GM12878 (cell line): ENCODE measurements at regions not wholly inside any gene's neighbourhood (a gene's known extent, or its start where the extent isn't known, plus 50 kb on each side); places are given as distances from the start of the nearest gene placed in this dataset.

Experiments
- ATAC-seq: fragments of 200-7000 bp; cut with Tn5 transposase; 3 replicates; pipeline ENCODE4 v1.9.1; 2020; ENCODE audit warnings: mild to moderate bottlenecking, moderate library complexity
- BruUV-seq: library from RNA; stranded (reverse); fragments of 400-500 nt; replicated peaks from 2 replicates; lab custom pipeline; 2021; lab: Mats Ljungman, UMichigan
- CTCF ChIA-PET: fragments of 300-600 bp; sonication (Branson Sonifier 250); formaldehyde crosslinking; extraction: SDS; loops from one replicate; lab custom pipeline; 2021; ENCODE audit warnings: inconsistent platforms; lab: Yijun Ruan, JAX
- POLR2A ChIA-PET: fragments of 350-600 bp; formaldehyde crosslinking; extraction: SDS; loops from one replicate; lab custom pipeline; 2021; ENCODE audit warnings: inconsistent platforms; lab: Charles Lee
- RAD21 ChIA-PET: fragments of 300-600 bp; sonication (Branson Sonifier 250); formaldehyde crosslinking; loops from one replicate; lab custom pipeline; 2023; ENCODE audit warnings: antibody characterized with exemption; ENCODE audit not compliant: unreplicated experiment; lab: Charles Lee
- SMC1A ChIA-PET: fragments of 300-600 bp; sonication (Branson Sonifier 250); formaldehyde crosslinking; loops from one replicate; lab custom pipeline; 2023; ENCODE audit not compliant: unreplicated experiment, uncharacterized antibody; lab: Charles Lee
- DNase-seq: peaks from one replicate; pipeline ENCODE4 v3.0.0-alpha.2; 2011; ENCODE audit warnings: low read depth, low spot score
- FAIRE-seq: peaks from 3 replicates; lab custom pipeline; 2011; peaks lifted over from hg19 to GRCh38; lab: Jason Lieb, UNC
- H2AFZ ChIP-seq: 2 replicates; pipeline ENCODE4 v1.6.0; 2011; ENCODE audit warnings: low read depth, low read length, control low read depth; ENCODE audit not compliant: control insufficient read depth
- H3K27ac ChIP-seq: 2 replicates; pipeline ENCODE4 v1.5.1; 2011; ENCODE audit warnings: control low read depth; ENCODE audit not compliant: control insufficient read depth, insufficient read depth
- H3K27me3 ChIP-seq, 2 experiments: replicated peaks in 1 of 2; 2 replicates each; pipeline versions ENCODE4 v1.6.0 to v1.6.1; 2011; ENCODE audit warnings: low read length in 1 of 2; ENCODE audit not compliant: control insufficient read depth in 2 of 2, insufficient read depth in 2 of 2
- H3K36me3 ChIP-seq, 2 experiments: 2 replicates each; pipeline ENCODE4 v1.5.1; 2011; ENCODE audit warnings: low read length in 1 of 2; ENCODE audit not compliant: control insufficient read depth in 2 of 2, insufficient read depth in 2 of 2
- H3K4me1 ChIP-seq: 2 replicates; pipeline ENCODE4 v1.6.1; 2011; ENCODE audit warnings: mild to moderate bottlenecking, low read length, moderate library complexity, mixed read lengths; ENCODE audit not compliant: control insufficient read depth, insufficient read depth
- H3K4me2 ChIP-seq: 2 replicates; pipeline ENCODE4 v1.6.0; 2011; ENCODE audit warnings: control low read depth; ENCODE audit not compliant: control insufficient read depth, insufficient read depth
- H3K4me3 ChIP-seq: fragments of 200-600 bp; sonication (generic); 2 replicates; pipeline ENCODE4 v1.5.1; 2016
- H3K79me2 ChIP-seq: 2 replicates; pipeline ENCODE4 v1.6.0; 2011; ENCODE audit warnings: low read length; ENCODE audit not compliant: control insufficient read depth, insufficient read depth
- H3K9ac ChIP-seq: 2 replicates; pipeline ENCODE4 v1.8.0; 2011; ENCODE audit warnings: low read length, control low read depth, mixed read lengths; ENCODE audit not compliant: control insufficient read depth, insufficient read depth
- H3K9me3 ChIP-seq: replicated peaks from 3 replicates; pipeline ENCODE4 v1.5.1; 2011; ENCODE audit warnings: mild to moderate bottlenecking, low read length; ENCODE audit not compliant: control insufficient read depth, insufficient read depth
- H4K20me1 ChIP-seq: 2 replicates; pipeline ENCODE4 v1.6.0; 2011; ENCODE audit not compliant: control insufficient read depth, insufficient read depth
- CBX3 ChIP-seq: fragments of 200-600 bp; sonication (generic); IDR thresholded peaks from 2 replicates; pipeline ENCODE4 v1.6.1; 2016; ENCODE audit warnings: low read depth, borderline replicate concordance
- IKZF1 ChIP-seq: fragments of 450-650 bp; conservative IDR thresholded peaks from 2 replicates; pipeline ENCODE4 v1.6.1; 2017; ENCODE audit warnings: antibody characterized with exemption, mild to moderate bottlenecking
- RCOR1 ChIP-seq: conservative IDR thresholded peaks from 2 replicates; pipeline ENCODE4 v1.6.1; 2012; ENCODE audit warnings: low read depth, low read length, improper control_type of control experiment
- ZBTB40 ChIP-seq: fragments of 450-650 bp; IDR thresholded peaks from 2 replicates; pipeline ENCODE4 v1.6.1; 2016; ENCODE audit warnings: mild to moderate bottlenecking, moderate library complexity, borderline replicate concordance
- WGBS: methylation state at CpG from one replicate; pipeline ENCODE4 v1.1.6; 2016; ENCODE audit warnings: low lambda C conversion rate; ENCODE audit not compliant: insufficient replicate concordance, insufficient coverage; ENCODE audit errors: missing lambda C conversion rate; 5-methylcytosine and 5-hydroxymethylcytosine counted together
- in situ Hi-C: fragments of 300-500 bp; cut with MboI; formaldehyde crosslinking; loops from 9 replicates; pipeline ENCODE4 v1.14.3; 2018; ENCODE audit warnings: mixed read lengths
- intact Hi-C: fragments of 100-400 bp; cut with micrococcal nuclease; formaldehyde crosslinking; loops from one replicate; pipeline ENCODE4 v1.14.2; 2022; ENCODE audit not compliant: unreplicated experiment

GRCh38 chr14:85319998-85320630 lies 209.8 kb upstream of the FLRT2 start:
- FAIRE-seq: no peak
- H2AFZ ChIP-seq: no peak overlapping the region

More at GRCh38 chr14:85319998-85320630, 209.8 kb upstream of the FLRT2 start:
- Histone ChIP-seq H3K36me3 (no peaks in the 10 kb centered on the region), H3K4me2 (no peak overlapping the region), H3K4me3 (no peak overlapping the region), H3K4me1 (no peaks in the 10 kb centered on the region), H3K27ac (no peak overlapping the region), H4K20me1 (no peaks in the 10 kb centered on the region), H3K9ac (no peak overlapping the region), H3K79me2 (no peaks in the 10 kb centered on the region), H3K9me3 (no peaks in the 10 kb centered on the region), H3K27me3 (no peaks in the 10 kb centered on the region)
- ChIA-PET POLR2A (no interaction called here), SMC1A (interaction anchor here (0.6 to 0.8 kb wide), 2 partner anchors 20 to 85 kb away, joined by 3 to 4 read pairs; no protein-coding TSS in a partner anchor), RAD21 (no interaction called here), CTCF (no interaction called here)
- ATAC-seq (no peak), DNase-seq (no peak)
- BruUV-seq: no TSS peak
- WGBS: 24% methylated on average over 6 of the region's 6 CpGs
- intact Hi-C loops (no loop called here), in situ Hi-C loops (no loop called here)
- TF ChIP-seq CBX3 (no peak), IKZF1 (no peak), ZBTB40 (no peak), RCOR1 (no peak)
